ENCODE measurements at regions not wholly inside any gene's neighbourhood (a gene's known extent, or its start where the extent isn't known, plus 50 kb on each side); places are given as distances from the start of the nearest gene placed in this dataset.

GRCh38 chr7:91776171-91776570 is 104.3 kb downstream of the MTERF1 start:
- POLR2A ChIA-PET: no interaction called here
- BruUV-seq (replicated peaks): no TSS peak
- H3K27ac ChIP-seq (ENCODE audit: low read length): no peak overlapping the region
- no peak for DNase-seq (ENCODE audit: low read depth, low spot score)
- CTCF ChIA-PET: no interaction called here
- no peak for ATAC-seq
- no peaks in the 10 kb centered on the region for H3K27me3 ChIP-seq (ENCODE audit: control insufficient read depth, insufficient read depth, low read length)
- no peak overlapping the region for H3K4me3 ChIP-seq (ENCODE audit: low read depth in 2 of 2, low read length in 2 of 2)
- no peak for TF ChIP-seq SIN3A (IDR thresholded peaks at IDR 0.05; ENCODE audit: borderline replicate concordance, insufficient read depth, low read depth, low read length)
- no peak for TF ChIP-seq REST (IDR thresholded peaks at IDR 0.05; ENCODE audit: insufficient read depth in 1 of 2, low read depth in 2 of 2, low read length in 1 of 2)
- no peak for TF ChIP-seq CTCF (IDR thresholded peaks at IDR 0.05)
- in situ Hi-C loops (cut with HindIII; ENCODE audit: low pct_unique_long_range_greater_than_20kb, low sequenced_read_pairs): no loop called here
- H3K9me3 ChIP-seq (ENCODE audit: control insufficient read depth, insufficient read depth, low read depth, low read length): no peaks in the 10 kb centered on the region
- intact Hi-C loops (cut with micrococcal nuclease; ENCODE audit: unreplicated experiment): no loop called here
- H3K4me1 ChIP-seq (ENCODE audit: control insufficient read depth, insufficient read depth, low read length): no peaks in the 10 kb centered on the region
- H3K36me3 ChIP-seq (ENCODE audit: control insufficient read depth, insufficient read depth, low read length): no peaks in the 10 kb centered on the region

GRCh38 chr7:91777522-91777921 is 103.0 kb downstream of the MTERF1 start:
- intact Hi-C loops (cut with micrococcal nuclease; ENCODE audit: unreplicated experiment): no loop called here
- Histone ChIP-seq H3K4me3 (ENCODE audit: low read depth in 2 of 2, low read length in 2 of 2) (no peak overlapping the region), H3K27ac (ENCODE audit: low read length) (no peak overlapping the region), H3K36me3 (ENCODE audit: control insufficient read depth, insufficient read depth, low read length) (no peaks in the 10 kb centered on the region), H3K9me3 (ENCODE audit: control insufficient read depth, insufficient read depth, low read depth, low read length) (no peaks in the 10 kb centered on the region), H3K27me3 (ENCODE audit: control insufficient read depth, insufficient read depth, low read length) (no peaks in the 10 kb centered on the region), H3K4me1 (ENCODE audit: control insufficient read depth, insufficient read depth, low read length) (no peaks in the 10 kb centered on the region)
- ChIA-PET CTCF (no interaction called here), POLR2A (no interaction called here)
- DNase-seq (ENCODE audit: low read depth, low spot score): no peak
- no peak for TF ChIP-seq REST (IDR thresholded peaks at IDR 0.05; ENCODE audit: insufficient read depth in 1 of 2, low read depth in 2 of 2, low read length in 1 of 2)
- TF ChIP-seq CTCF (IDR thresholded peaks at IDR 0.05): no peak
- TF ChIP-seq SIN3A (IDR thresholded peaks at IDR 0.05; ENCODE audit: borderline replicate concordance, insufficient read depth, low read depth, low read length): no peak
- no peak for TF ChIP-seq POLR2AphosphoS5 (IDR thresholded peaks at IDR 0.05; ENCODE audit: low read depth, low read length)
- no peak for TF ChIP-seq TCF7L2 (IDR thresholded peaks at IDR 0.05; ENCODE audit: low read depth, low read length)
- no peak for ATAC-seq
- in situ Hi-C loops (cut with HindIII; ENCODE audit: low pct_unique_long_range_greater_than_20kb, low sequenced_read_pairs): no loop called here
- no TSS peak for BruUV-seq (replicated peaks)

Measured in Panc1 (cell line).